PC-9 (cell line): ENCODE measurements at regions not wholly inside any gene's neighbourhood (a gene's known extent, or its start where the extent isn't known, plus 50 kb on each side); places are given as distances from the start of the nearest gene placed in this dataset.

ENCODE experiments used
- BruUV-seq: library from RNA; stranded (reverse); fragments of 400-500 nt; replicated peaks from 2 replicates; lab custom pipeline; 2021; lab: Mats Ljungman, UMichigan
- CTCF ChIA-PET: fragments of 300-600 bp; sonication (Branson Sonifier 250); formaldehyde crosslinking; loops from one replicate; lab custom pipeline; 2022; ENCODE audit warnings: antibody characterized with exemption; lab: Charles Lee
- POLR2A ChIA-PET: fragments of 300-600 bp; sonication (Branson Sonifier 250); formaldehyde crosslinking; loops from one replicate; lab custom pipeline; 2022; ENCODE audit warnings: antibody characterized with exemption; ENCODE audit not compliant: unreplicated experiment; lab: Charles Lee
- DNase-seq, 2 experiments: peaks; one replicate each; pipeline versions ENCODE4 v3.0.0 to v3.0.0-alpha.2; 2015 to 2022; ENCODE audit warnings: mixed read lengths in 1 of 2
- H2AFZ ChIP-seq: fragments of 200-600 bp; sonication (generic); 2 replicates; pipeline ENCODE4 v1.8.1; 2017; ENCODE audit warnings: antibody characterized with exemption
- H3F3A ChIP-seq: fragments of 200-600 bp; sonication (generic); 2 replicates; pipeline ENCODE4 v1.8.1; 2017; ENCODE audit warnings: antibody characterized with exemption, mild to moderate bottlenecking, low read depth; ENCODE audit not compliant: insufficient read depth
- H3K27ac ChIP-seq: fragments of 200-600 bp; sonication (generic); 2 replicates; pipeline ENCODE4 v1.6.1; 2016; ENCODE audit warnings: mixed run types
- H3K27me3 ChIP-seq: fragments of 200-600 bp; sonication (generic); 2 replicates; pipeline ENCODE4 v1.6.1; 2016; ENCODE audit warnings: low read depth, mixed run types; ENCODE audit not compliant: insufficient read depth
- H3K36me3 ChIP-seq: fragments of 200-600 bp; sonication (generic); 2 replicates; pipeline ENCODE4 v1.6.1; 2016; ENCODE audit warnings: low read depth, mixed run types
- H3K4me1 ChIP-seq: fragments of 200-600 bp; sonication (generic); replicated peaks from 2 replicates; pipeline ENCODE4 v1.6.1; 2016; ENCODE audit warnings: mixed run types; ENCODE audit not compliant: insufficient read depth
- H3K4me2 ChIP-seq: fragments of 200-600 bp; sonication (generic); 2 replicates; pipeline ENCODE4 v1.6.1; 2017; ENCODE audit warnings: mixed run types
- H3K4me3 ChIP-seq: fragments of 200-600 bp; sonication (generic); 2 replicates; pipeline ENCODE4 v1.6.1; 2016; ENCODE audit warnings: mixed run types
- H3K79me2 ChIP-seq: fragments of 200-600 bp; sonication (generic); 2 replicates; pipeline ENCODE4 v1.6.1; 2017; ENCODE audit warnings: low read depth, mixed run types
- H3K9me2 ChIP-seq: fragments of 200-600 bp; sonication (generic); 2 replicates; pipeline ENCODE4 v1.8.1; 2017; ENCODE audit warnings: mild to moderate bottlenecking; ENCODE audit not compliant: insufficient read depth
- H3K9me3 ChIP-seq: fragments of 200-600 bp; sonication (generic); 2 replicates; pipeline ENCODE4 v1.8.1; 2016; ENCODE audit warnings: low read depth; ENCODE audit not compliant: insufficient read depth
- H4K20me1 ChIP-seq: fragments of 200-600 bp; sonication (generic); 2 replicates; pipeline ENCODE4 v1.8.1; 2017; ENCODE audit not compliant: insufficient read depth
- CTCF ChIP-seq: fragments of 200-600 bp; sonication (generic); conservative IDR thresholded peaks from 2 replicates; pipeline ENCODE4 v1.6.1; 2017; ENCODE audit warnings: mixed run types, antibody characterized with exemption, mild to moderate bottlenecking, moderate library complexity
- EZH2 ChIP-seq: fragments of 200-600 bp; sonication (generic); IDR thresholded peaks from 2 replicates; pipeline ENCODE4 v1.8.0; 2017; ENCODE audit warnings: antibody characterized with exemption, low read depth
- intact Hi-C: fragments of 100-400 bp; cut with micrococcal nuclease; formaldehyde crosslinking; loops from one replicate; pipeline ENCODE4 v1.10.0; 2022; ENCODE audit not compliant: unreplicated experiment

- intact Hi-C loops, result no loop called here
- BruUV-seq, result no TSS peak
Measured at GRCh38 chr2:82001614-82002013, 1697.1 kb upstream of the LRRTM1 start.

GRCh38 chr2:82000606-82001005, 1696.1 kb upstream of the LRRTM1 start:
- no peaks in the 10 kb centered on the region for H3K9me3 ChIP-seq
- no peaks in the 10 kb centered on the region for H3K79me2 ChIP-seq
- H3F3A ChIP-seq, result no peaks in the 10 kb centered on the region
- no peak for DNase-seq
- H4K20me1 ChIP-seq, result no peaks in the 10 kb centered on the region
- no peak overlapping the region for H3K27ac ChIP-seq
- POLR2A ChIA-PET, result no interaction called here
- no peaks in the 10 kb centered on the region for H3K36me3 ChIP-seq
- CTCF ChIA-PET, result no interaction called here
- no peak overlapping the region for H3K4me3 ChIP-seq
- H3K9me2 ChIP-seq, result no peaks in the 10 kb centered on the region
- TF ChIP-seq CTCF (no peak), EZH2 (no peak)
- no peaks in the 10 kb centered on the region for H3K4me1 ChIP-seq
- H2AFZ ChIP-seq, result no peak overlapping the region
- no peak overlapping the region for H3K4me2 ChIP-seq
- intact Hi-C loops, result no loop called here
- no TSS peak for BruUV-seq
- H3K27me3 ChIP-seq, result no peaks in the 10 kb centered on the region

More at GRCh38 chr2:82001614-82002013, 1697.1 kb upstream of the LRRTM1 start:
- Histone ChIP-seq H4K20me1 (no peaks in the 10 kb centered on the region), H3K79me2 (no peaks in the 10 kb centered on the region), H2AFZ (no peak overlapping the region), H3F3A (no peaks in the 10 kb centered on the region), H3K4me1 (no peaks in the 10 kb centered on the region), H3K9me2 (no peaks in the 10 kb centered on the region), H3K27me3 (no peaks in the 10 kb centered on the region), H3K9me3 (no peaks in the 10 kb centered on the region), H3K4me3 (no peak overlapping the region), H3K36me3 (no peaks in the 10 kb centered on the region), H3K27ac (no peak overlapping the region), H3K4me2 (no peak overlapping the region)
- TF ChIP-seq CTCF, result no peak
- no peak for TF ChIP-seq EZH2
- CTCF ChIA-PET, result no interaction called here
- POLR2A ChIA-PET, result no interaction called here
- DNase-seq, result no peak

- Histone ChIP-seq H3K36me3 (no peaks in the 10 kb centered on the region), H4K20me1 (no peaks in the 10 kb centered on the region), H3K9me2 (no peaks in the 10 kb centered on the region), H3K27me3 (no peaks in the 10 kb centered on the region), H3K4me1 (no peaks in the 10 kb centered on the region), H3K27ac (no peak overlapping the region), H3K79me2 (no peaks in the 10 kb centered on the region), H2AFZ (no peak overlapping the region), H3F3A (no peaks in the 10 kb centered on the region), H3K4me2 (no peak overlapping the region), H3K9me3 (no peaks in the 10 kb centered on the region), H3K4me3 (no peak overlapping the region)
- TF ChIP-seq EZH2 (no peak), CTCF (no peak)
- BruUV-seq, result no TSS peak
- intact Hi-C loops, result no loop called here
- no peak for DNase-seq
- CTCF ChIA-PET, result no interaction called here
- POLR2A ChIA-PET, result no interaction called here
Measured at GRCh38 chr2:81996332-81996731, 1691.8 kb upstream of the LRRTM1 start.
